ENCODE measurements at regions not wholly inside any gene's neighbourhood (a gene's known extent, or its start where the extent isn't known, plus 50 kb on each side); places are given as distances from the start of the nearest gene placed in this dataset.
A peak's percentile ranks its signal among the peaks of the same experiment; 100 is the strongest.
"Not testable (repeated sequence)": the region's sequence is repeated elsewhere in the genome, so short reads cannot be mapped to it uniquely, and the experiment has no call there.

DNA sequence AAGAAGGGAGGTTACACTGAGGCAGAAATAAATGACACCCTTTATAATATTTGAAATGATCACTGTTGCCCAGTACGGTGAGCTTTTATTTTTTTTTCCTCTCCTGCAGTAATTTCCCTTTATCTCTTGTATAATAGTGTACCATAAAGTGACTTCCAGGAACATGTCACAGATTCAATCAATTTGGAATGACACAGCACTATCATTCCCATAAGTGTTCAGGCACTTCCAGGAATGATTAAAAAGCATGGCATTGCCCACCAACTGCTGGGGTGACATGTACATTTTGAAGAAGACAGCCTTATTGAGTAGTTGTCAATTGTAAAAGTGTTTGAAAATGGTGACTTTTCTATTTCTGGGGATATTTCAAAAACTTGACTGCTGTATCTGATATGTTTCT is 1700.9 kb upstream of the NUDT12 start:
- no peak for DNase-seq

GRCh38 chr5:105259581-105260217 is 1697.1 kb upstream of the NUDT12 start:
- DNase-seq: no peak

- no peak for DNase-seq
Observed at GRCh38 chr5:105238561-105238960, 1676.0 kb upstream of the NUDT12 start.

- DNase-seq: no peak
Observed at GRCh38 chr5:105230516-105231157, 1668.0 kb upstream of the NUDT12 start.

DNA sequence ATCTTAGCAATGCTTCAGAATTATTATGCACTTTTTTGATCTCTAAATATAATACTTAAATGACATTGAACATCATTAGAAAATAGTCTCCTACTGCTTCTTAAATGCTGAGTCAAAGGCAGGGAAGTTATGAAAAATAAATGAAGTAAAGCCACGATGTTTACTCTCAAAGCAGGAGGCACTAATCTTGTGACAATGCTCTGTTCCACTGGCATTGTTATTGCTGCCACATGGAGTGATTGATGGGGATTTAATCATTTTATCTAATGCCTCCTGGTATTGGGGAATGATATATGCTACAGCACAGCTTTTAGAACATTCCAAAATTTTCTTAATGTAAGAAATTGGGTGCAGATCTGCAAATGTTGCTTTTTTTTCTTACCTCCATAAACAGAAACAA is 1655.4 kb upstream of the NUDT12 start:
- no peak for DNase-seq

DNA sequence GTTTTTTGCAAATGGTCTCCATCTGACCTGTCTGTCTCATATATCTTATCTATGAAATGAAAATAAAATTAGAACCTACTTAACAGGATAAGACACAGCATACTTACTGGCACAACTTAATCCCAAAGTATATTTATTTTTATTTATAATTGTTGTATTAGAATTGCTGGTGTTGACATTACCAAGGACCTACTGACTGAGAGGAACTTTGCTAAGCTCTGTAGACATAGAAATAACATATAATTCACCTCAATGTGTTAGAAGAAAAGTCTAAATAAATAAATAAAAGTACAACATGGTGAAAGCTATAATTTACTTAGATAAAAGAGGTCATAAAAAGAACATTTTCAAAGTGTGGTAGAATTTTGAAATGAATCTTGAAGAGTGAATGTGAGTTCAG is 1650.5 kb upstream of the NUDT12 start:
- DNase-seq: no peak

DNA sequence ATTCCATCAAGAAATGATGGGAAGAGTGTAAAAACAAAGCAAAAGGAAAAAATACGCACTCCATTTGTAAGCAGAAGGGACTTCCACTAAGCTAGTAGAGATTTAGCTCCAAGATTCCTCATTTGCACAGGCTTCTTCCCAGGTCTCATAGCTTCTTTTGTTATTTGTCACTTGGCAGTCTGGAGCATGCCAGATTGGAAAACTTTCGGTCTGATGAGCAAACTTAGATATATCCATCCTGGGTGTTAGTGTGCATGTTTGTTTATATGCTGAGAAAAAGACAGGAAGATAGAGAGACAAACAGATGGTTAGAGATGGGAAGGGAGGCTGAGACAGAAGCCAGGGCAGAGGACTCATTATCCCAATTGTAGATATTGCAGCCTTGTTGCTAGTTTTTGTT is 1644.5 kb upstream of the NUDT12 start:
- DNase-seq: no peak

- no peak for DNase-seq
Observed at GRCh38 chr5:105197531-105197930, 1634.9 kb upstream of the NUDT12 start.

- no peak for DNase-seq
Observed at GRCh38 chr5:105195765-105196164, 1633.2 kb upstream of the NUDT12 start.

DNA sequence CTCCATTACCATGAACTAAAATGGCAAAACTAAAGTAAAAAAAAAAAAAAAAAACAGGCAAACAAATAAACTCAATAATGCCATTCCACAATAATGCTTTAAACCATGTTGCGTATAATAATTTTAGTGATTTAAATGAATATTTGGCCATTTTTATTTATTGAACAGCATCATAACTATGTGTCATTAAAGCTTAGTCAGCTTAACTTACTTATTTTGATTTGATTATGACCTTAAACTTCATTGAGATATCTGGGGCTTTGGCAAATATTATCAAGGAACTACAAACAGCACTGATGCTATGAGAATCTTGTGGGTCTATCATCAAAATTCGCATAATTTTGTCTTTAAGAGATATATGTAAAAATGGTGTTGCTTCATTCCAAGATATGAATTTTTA is 1610.3 kb upstream of the NUDT12 start:
- DNase-seq: no peak

DNA sequence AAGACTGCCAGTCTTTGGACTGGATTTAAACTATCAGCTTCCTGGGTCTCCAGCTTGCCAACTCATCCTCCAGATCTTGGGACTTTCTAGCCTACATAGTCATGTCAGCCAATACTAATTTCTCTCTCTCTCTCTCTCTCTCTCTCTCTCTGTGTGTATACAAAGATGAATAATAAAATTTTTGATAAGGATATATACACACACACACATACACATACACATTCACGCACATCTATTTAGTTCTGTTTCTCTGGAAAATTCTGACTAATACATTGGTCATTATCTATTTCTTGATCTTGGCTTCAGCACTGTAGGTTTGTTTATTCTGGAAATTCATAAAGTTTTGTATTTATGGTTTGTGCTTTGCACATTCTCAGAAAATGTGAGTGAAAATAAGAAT is 1606.2 kb upstream of the NUDT12 start:
- no peak for DNase-seq

DNA sequence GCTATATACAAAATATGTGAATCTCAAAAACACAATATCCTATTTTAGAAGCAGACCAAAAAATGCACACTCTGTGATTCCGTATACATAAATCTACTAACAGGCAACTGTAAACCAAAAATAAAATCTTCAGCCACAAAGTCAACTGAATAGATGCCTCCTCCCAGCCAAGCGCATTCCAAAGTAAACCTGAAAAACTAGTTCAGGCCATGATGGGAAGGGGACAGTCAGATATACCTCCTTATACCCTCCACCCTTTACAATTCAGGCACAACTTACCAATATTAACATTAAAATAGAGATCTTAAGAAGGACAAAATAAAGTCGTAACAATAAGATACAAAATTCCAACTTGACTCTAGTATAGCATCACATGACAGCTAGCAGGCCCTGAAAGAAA is 1604.5 kb upstream of the NUDT12 start:
- no peak for DNase-seq

GRCh38 chr5:105163547-105163946 is 1601.0 kb upstream of the NUDT12 start:
- DNase-seq: no peak

- DNase-seq: not testable (repeated sequence)
Observed at GRCh38 chr5:105162557-105162956, 1600.0 kb upstream of the NUDT12 start.

DNA sequence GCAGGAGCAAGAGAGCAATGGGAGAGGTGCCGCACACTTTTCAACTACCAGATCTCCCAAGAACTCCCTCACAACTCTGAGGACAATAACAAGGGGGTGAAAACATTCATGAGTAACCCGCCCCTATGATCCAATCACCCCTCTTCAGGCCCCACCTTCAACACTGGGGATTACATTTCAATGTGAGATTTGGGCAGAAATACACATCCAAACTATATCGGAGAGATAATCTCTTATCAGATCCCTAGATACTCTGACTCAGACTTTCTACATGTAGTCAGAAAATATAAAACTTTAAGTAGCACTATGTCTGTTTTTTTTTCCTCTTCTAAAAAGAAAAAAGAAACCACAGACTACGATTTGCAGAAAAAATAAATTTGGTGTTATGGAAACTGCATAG is 1595.9 kb upstream of the NUDT12 start:
- DNase-seq: no peak

GRCh38 chr5:105150323-105150722 is 1587.7 kb upstream of the NUDT12 start:
- DNase-seq: peak; percentile 9

DNA sequence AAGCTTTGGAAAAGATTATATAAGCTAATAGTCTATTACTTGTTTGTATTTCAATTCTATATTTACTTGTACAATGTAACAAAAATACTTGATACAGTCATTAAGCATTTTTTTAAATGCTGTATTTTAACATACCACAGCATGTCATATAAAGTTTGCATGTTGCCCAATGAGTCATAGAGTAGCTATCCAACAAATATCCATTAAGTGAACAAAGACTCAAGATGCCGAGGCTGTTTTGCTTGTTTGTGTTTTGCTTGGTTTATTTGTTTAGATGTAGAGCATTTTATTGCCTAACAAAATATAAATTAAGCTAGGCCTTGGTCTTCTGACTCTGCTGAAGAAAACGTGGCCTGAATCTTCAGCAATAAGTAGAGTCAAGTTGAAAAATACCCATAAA is 1584.3 kb upstream of the NUDT12 start:
- DNase-seq: no peak

DNA sequence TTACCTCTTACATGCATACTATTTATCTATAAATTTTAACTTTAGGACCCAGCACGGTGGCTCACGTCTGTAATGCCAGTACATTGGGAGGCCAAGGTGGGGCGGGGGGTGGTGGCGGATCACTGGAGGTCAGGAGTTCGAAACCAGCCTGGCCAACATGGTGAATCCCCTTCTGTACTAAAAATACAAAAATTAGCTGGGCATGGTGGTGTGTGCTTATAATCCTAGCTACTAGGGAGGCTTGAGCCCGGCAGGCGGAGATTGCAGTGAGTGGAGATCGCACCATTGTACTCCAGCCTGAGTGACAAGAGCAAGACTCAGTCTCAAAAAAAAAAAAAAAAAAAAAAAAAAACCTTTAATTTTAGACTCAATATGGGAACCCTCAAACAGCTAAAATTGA is 1582.6 kb upstream of the NUDT12 start:
- no peak for DNase-seq

DNA sequence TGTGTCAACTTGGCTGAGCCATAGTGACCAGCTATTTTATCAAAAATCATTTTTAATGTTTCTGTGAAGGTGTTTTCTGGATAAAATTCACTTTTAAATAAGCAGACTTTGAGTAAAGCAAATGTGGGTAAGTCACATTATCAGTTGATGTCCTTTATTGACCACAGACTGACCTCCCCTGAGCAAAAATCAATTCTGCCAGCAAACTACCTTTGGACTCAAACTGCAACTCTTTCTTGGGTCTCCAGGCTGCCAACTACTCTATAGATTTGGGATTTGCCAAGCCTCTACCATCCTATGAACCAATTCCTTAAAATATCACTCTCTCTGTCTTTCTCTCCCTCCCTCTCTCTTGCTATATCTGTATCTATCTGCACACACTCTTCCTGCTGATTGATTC is 1571.7 kb upstream of the NUDT12 start:
- no peak for DNase-seq

DNA sequence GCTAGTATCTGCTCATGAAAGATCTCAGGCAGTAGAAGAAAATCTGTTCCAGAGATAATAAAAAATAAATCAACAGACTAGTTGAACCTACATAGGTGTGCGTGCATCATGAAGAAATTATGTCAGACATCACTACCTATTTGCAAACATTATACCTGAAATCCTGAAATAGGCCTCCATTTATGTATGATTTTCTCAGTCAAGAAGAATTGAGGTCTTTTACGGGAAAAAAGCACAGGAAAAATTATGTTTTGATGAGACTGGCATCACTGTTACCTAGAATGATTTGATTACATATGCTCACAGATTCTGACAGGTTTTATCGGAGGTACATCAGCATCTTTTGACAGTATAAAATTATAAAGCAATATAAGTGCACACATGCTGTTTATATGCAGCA is 1570.5 kb upstream of the NUDT12 start:
- DNase-seq: no peak

DNA sequence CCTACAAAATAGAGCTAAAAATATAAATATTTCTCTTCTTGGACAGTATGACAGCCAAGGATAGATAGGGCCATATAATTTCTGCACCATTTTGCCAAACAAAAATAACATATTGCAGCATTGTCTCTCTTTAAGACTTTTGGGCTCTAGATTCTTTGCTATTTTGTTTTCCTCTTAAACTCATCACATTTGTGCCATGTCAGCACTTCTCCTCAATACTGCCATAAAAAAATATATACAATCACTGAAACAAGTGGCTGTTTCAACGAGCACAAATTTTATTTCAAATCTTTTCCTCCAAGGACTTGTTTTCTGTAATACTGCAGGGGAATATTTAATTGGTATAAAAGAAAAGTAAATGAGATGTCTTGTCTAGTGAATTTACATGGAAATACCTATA is 1570.0 kb upstream of the NUDT12 start:
- no peak for DNase-seq

DNA sequence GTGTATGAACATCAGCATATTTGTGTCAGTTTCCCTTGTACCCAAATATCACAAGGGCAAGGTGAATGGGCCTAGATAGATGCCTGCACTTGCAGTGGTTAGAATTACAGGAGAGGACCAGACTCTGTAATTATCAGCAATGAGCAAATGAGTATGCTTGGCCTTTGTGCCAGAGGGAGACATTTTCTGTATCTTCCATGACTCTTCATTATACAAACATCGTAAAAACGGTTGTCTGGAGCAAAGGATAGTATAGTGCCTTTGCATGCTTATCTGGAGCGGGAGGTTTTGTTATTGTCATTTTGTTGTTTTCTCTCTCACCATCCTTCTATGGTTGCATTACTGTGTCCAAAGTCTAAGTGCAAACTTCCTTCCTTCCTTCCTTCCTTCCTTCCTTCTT is 1568.5 kb upstream of the NUDT12 start:
- no peak for DNase-seq

DNA sequence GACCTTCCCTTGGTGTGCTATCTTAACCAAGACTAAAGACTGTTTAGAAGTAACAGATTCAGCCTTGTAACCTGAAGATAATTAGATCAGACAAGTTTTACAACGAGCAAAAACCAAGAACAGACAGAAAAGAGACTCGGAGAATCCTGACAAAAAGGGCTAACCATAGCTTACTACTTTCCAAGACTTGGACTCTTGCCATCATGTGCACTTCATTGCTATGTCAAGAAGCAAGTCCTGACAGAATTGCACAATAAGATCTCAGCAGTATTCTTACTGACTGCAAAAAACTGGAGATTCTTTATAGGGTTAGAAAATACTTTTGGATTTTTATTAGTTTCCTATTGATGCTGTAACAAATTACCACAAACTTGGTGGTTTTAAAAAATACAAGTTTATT is 1539.0 kb upstream of the NUDT12 start:
- peak; percentile 42 for DNase-seq

GRCh38 chr5:105088961-105089360 is 1526.4 kb upstream of the NUDT12 start:
- DNase-seq: no peak

GRCh38 chr5:105088102-105088501 is 1525.5 kb upstream of the NUDT12 start:
- DNase-seq: no peak

All from eye (tissue), 1 donor.